ENCODE measurements at regions not wholly inside any gene's neighbourhood (a gene's known extent, or its start where the extent isn't known, plus 50 kb on each side); places are given as distances from the start of the nearest gene placed in this dataset.

DNA sequence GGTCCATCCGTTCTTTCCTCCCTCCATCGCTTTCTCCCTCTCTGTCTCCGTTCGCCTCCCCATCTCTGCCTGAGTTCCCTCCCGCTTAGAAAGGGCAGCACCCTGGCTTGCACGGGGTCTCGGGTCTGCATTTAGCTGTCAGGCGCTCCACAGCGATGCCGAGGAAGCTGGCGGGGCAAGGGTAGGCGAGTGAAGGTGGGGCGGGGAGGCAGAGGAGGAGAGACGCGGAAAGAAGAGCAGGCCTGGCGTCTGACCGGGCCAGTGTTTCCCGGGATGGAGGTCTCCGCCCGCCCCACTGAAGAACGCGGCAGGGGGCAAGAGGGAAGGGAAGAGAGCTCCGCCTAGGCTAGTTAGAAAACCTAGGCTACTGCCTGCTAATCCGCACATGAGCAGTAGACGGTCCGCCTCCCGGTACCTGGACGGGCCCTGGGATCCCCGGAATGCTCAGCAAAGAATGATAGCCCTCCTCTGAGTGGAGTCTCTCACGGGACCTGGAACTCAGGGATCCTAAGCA lies 3922.5 kb upstream of the OR11H1 start:
- intact Hi-C loops (cut with micrococcal nuclease), result no loop called here
- POLR2A ChIA-PET, result no interaction called here
- H3K9ac ChIP-seq (ENCODE audit: insufficient read depth in 1 of 2, low read depth in 2 of 2, low read length in 2 of 2), result no peak overlapping the region
- no peaks in the 10 kb centered on the region for H3K9me1 ChIP-seq (ENCODE audit: control insufficient read depth, insufficient read depth, low read length)
- FAIRE-seq (no peak), DNase-seq (ENCODE audit: extremely low read depth in 1 of 4, low spot score in 3 of 4) (no peak), ATAC-seq (no peak)
- H4K20me1 ChIP-seq (replicated peaks; ENCODE audit: control insufficient read depth, insufficient read depth, low read length), result no peaks in the 10 kb centered on the region
- H2AFZ ChIP-seq (ENCODE audit: low read depth, low read length), result no peak overlapping the region
- BruUV-seq (replicated peaks), result no TSS peak
- H3K36me3 ChIP-seq (ENCODE audit: control insufficient read depth, insufficient read depth, low read length), result no peaks in the 10 kb centered on the region
- in situ Hi-C loops (cut with MboI), result loop anchor here (25.0 kb wide), 1 partner anchor 318 kb away; no protein-coding TSS in a partner anchor
- no peak overlapping the region for H3K27ac ChIP-seq (ENCODE audit: extremely low read depth, low read depth, low read length)
- CTCF ChIA-PET (ENCODE audit: low intra/inter-chr PET ratio), result no interaction called here
- no peaks in the 10 kb centered on the region for H3K79me2 ChIP-seq (ENCODE audit: control insufficient read depth, insufficient read depth, low read length)
- no peaks in the 10 kb centered on the region for H3K27me3 ChIP-seq (ENCODE audit: control insufficient read depth in 2 of 2, insufficient read depth in 2 of 2, low read length in 2 of 2)
- TF ChIP-seq IRF9 (tag; IDR thresholded peaks at IDR 0.05) (no peak), HDAC6 (IDR thresholded peaks at IDR 0.05; ENCODE audit: low read depth, low read length) (no peak), CREM (IDR thresholded peaks at IDR 0.05; ENCODE audit: low read depth) (no peak), ZNF695 (CRISPR knock-in tag; IDR thresholded peaks at IDR 0.05) (no peak), RBM34 (IDR thresholded peaks at IDR 0.05; ENCODE audit: borderline replicate concordance, insufficient read depth, low read length) (no peak), ZNF239 (CRISPR knock-in tag; IDR thresholded peaks at IDR 0.05) (no peak), PML (IDR thresholded peaks at IDR 0.05; ENCODE audit: low read length) (no peak), COPS2 (conservative IDR thresholded peaks at IDR 0.05) (no peak), CTCFL (IDR thresholded peaks at IDR 0.05; ENCODE audit: borderline replicate concordance, insufficient read depth, low read depth, low read length, poor library complexity, severe bottlenecking) (no peak), NRF1 (conservative IDR thresholded peaks at IDR 0.05 in 1 of 2, IDR thresholded peaks at IDR 0.05 in 1 of 2) (no peak), GABPB1 (CRISPR knock-in tag; IDR thresholded peaks at IDR 0.05) (no peak), ZNF766 (CRISPR knock-in tag; conservative IDR thresholded peaks at IDR 0.05) (no peak), ZC3H4 (CRISPR knock-in tag; IDR thresholded peaks at IDR 0.05; ENCODE audit: borderline replicate concordance) (no peak), NCOA6 (IDR thresholded peaks at IDR 0.05) (no peak), POLR2G (IDR thresholded peaks at IDR 0.05; ENCODE audit: low read depth, low read length) (no peak), ZBTB17 (CRISPR knock-in tag; IDR thresholded peaks at IDR 0.05) (no peak)
- no peak overlapping the region for H3K4me2 ChIP-seq (ENCODE audit: insufficient read depth, low read length)
- H3K9me3 ChIP-seq (replicated peaks; ENCODE audit: control insufficient read depth, insufficient read depth, low read depth, low read length), result no peaks in the 10 kb centered on the region
- WGBS (ENCODE audit: insufficient coverage, low coverage, missing lambda C conversion rate), result under 1% methylated on average over 30 of the region's 30 CpGs
- H3K4me3 ChIP-seq, result no peak overlapping the region
- no peaks in the 10 kb centered on the region for H3K4me1 ChIP-seq (replicated peaks in 1 of 2; ENCODE audit: control insufficient read depth in 2 of 2, insufficient read depth in 2 of 2, low read length in 2 of 2)

Data from K562 (cell line).